ENCODE measurements at regions not wholly inside any gene's neighbourhood (a gene's known extent, or its start where the extent isn't known, plus 50 kb on each side); places are given as distances from the start of the nearest gene placed in this dataset.

DNA sequence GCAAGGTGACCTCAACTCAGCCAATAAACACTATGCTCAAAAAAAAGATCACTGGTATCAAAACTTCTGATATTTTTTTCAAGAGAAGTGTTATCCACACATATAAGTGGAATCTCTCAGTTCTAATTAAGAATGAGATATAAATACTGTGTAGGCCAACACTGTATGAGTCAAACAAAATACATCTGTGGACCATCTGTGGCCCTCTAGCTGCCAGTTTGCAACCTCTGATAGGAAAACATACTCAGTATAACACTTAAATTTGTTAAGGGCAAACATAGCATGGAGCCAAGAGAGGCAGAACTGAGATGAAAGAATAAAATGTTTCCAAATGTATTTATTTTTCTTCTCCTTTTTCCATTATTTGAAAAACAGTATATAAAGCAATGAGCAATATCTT is 377.3 kb downstream of the ARAP2 start:
- H3K4me3 ChIP-seq (ENCODE audit: low read depth, low read length): no peak overlapping the region
- TF ChIP-seq, protein P1, sequence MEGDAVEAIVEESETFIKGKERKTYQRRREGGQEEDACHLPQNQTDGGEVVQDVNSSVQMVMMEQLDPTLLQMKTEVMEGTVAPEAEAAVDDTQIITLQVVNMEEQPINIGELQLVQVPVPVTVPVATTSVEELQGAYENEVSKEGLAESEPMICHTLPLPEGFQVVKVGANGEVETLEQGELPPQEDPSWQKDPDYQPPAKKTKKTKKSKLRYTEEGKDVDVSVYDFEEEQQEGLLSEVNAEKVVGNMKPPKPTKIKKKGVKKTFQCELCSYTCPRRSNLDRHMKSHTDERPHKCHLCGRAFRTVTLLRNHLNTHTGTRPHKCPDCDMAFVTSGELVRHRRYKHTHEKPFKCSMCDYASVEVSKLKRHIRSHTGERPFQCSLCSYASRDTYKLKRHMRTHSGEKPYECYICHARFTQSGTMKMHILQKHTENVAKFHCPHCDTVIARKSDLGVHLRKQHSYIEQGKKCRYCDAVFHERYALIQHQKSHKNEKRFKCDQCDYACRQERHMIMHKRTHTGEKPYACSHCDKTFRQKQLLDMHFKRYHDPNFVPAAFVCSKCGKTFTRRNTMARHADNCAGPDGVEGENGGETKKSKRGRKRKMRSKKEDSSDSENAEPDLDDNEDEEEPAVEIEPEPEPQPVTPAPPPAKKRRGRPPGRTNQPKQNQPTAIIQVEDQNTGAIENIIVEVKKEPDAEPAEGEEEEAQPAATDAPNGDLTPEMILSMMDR (IDR thresholded peaks at IDR 0.05; ENCODE audit: borderline replicate concordance, insufficient read depth, low read depth, low read length): no peak

DNA sequence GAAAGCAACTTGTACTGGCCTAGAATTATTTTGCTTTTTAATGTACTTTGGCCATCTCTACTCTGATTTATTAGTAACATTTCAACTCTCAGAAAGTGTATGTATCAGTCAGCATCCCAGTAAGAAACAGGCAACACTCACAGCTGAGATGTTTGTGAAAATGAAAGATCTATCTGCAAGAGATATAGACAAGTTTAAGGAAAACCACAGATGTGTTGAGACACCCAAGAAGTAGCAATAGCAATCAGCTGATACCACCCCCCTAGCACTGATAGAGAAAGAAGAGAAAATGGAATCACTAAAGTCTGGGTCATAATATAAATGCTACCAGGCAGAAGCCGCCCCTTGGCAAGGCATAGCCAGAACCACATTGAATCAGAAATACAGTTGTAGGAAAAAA is 372.0 kb downstream of the ARAP2 start:
- no peak overlapping the region for H3K4me3 ChIP-seq (ENCODE audit: low read depth, low read length)
- TF ChIP-seq, protein P1 (IDR thresholded peaks at IDR 0.05; ENCODE audit: borderline replicate concordance, insufficient read depth, low read depth, low read length): no peak

DNA sequence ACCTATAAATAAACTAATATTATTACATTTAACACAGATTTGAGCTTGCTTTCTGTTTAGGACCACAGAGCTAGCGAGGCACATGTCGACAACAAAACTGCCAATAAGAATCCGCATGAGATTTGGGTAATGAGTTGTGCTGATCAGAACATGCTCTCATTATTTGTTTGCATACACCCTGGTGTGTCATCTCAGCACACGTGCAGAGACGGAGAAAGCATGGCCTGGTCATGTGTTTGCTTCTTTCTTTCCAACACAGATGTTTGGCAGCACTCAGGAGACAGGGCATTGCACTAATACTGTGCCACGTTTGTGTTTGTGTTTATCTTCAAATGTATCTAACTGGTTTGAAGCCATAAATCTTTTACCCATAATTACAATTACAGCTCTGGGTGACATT is 364.8 kb downstream of the ARAP2 start:
- no peak overlapping the region for H3K4me3 ChIP-seq (ENCODE audit: low read depth, low read length)

GRCh38 chr4:35883108-35883507 is 361.2 kb downstream of the ARAP2 start:
- no peak overlapping the region for H3K4me3 ChIP-seq (ENCODE audit: low read depth, low read length)
- TF ChIP-seq, protein P1 (IDR thresholded peaks at IDR 0.05; ENCODE audit: borderline replicate concordance, insufficient read depth, low read depth, low read length): no peak

More for the DNA sequence above, 364.8 kb downstream of the ARAP2 start:
- TF ChIP-seq, protein P1 (IDR thresholded peaks at IDR 0.05; ENCODE audit: borderline replicate concordance, insufficient read depth, low read depth, low read length): no peak

- TF ChIP-seq, protein P1 (IDR thresholded peaks at IDR 0.05; ENCODE audit: borderline replicate concordance, insufficient read depth, low read depth, low read length): no peak
- H3K4me3 ChIP-seq (ENCODE audit: low read depth, low read length): no peak overlapping the region
Measured at GRCh38 chr4:35884714-35885480, 359.4 kb downstream of the ARAP2 start.

- TF ChIP-seq, protein P1 (IDR thresholded peaks at IDR 0.05; ENCODE audit: borderline replicate concordance, insufficient read depth, low read depth, low read length): no peak
- H3K4me3 ChIP-seq (ENCODE audit: low read depth, low read length): no peak overlapping the region
Measured at GRCh38 chr4:35897808-35898207, 346.5 kb downstream of the ARAP2 start.

Data from GM12875 (cell line).